GM12878 (cell line): ENCODE measurements at regions not wholly inside any gene's neighbourhood (a gene's known extent, or its start where the extent isn't known, plus 50 kb on each side); places are given as distances from the start of the nearest gene placed in this dataset.

ENCODE experiments used
- ATAC-seq: fragments of 200-7000 bp; cut with Tn5 transposase; 3 replicates; pipeline ENCODE4 v1.9.1; 2020; ENCODE audit warnings: mild to moderate bottlenecking, moderate library complexity
- BruUV-seq: library from RNA; stranded (reverse); fragments of 400-500 nt; replicated peaks from 2 replicates; lab custom pipeline; 2021; lab: Mats Ljungman, UMichigan
- CTCF ChIA-PET: fragments of 300-600 bp; sonication (Branson Sonifier 250); formaldehyde crosslinking; extraction: SDS; loops from one replicate; lab custom pipeline; 2021; ENCODE audit warnings: inconsistent platforms; lab: Yijun Ruan, JAX
- POLR2A ChIA-PET: fragments of 350-600 bp; formaldehyde crosslinking; extraction: SDS; loops from one replicate; lab custom pipeline; 2021; ENCODE audit warnings: inconsistent platforms; lab: Charles Lee
- RAD21 ChIA-PET: fragments of 300-600 bp; sonication (Branson Sonifier 250); formaldehyde crosslinking; loops from one replicate; lab custom pipeline; 2023; ENCODE audit warnings: antibody characterized with exemption; ENCODE audit not compliant: unreplicated experiment; lab: Charles Lee
- SMC1A ChIA-PET: fragments of 300-600 bp; sonication (Branson Sonifier 250); formaldehyde crosslinking; loops from one replicate; lab custom pipeline; 2023; ENCODE audit not compliant: unreplicated experiment, uncharacterized antibody; lab: Charles Lee
- DNase-seq: peaks from one replicate; pipeline ENCODE4 v3.0.0-alpha.2; 2011; ENCODE audit warnings: low read depth, low spot score
- FAIRE-seq: peaks from 3 replicates; lab custom pipeline; 2011; peaks lifted over from hg19 to GRCh38; lab: Jason Lieb, UNC
- H2AFZ ChIP-seq: 2 replicates; pipeline ENCODE4 v1.6.0; 2011; ENCODE audit warnings: low read depth, low read length, control low read depth; ENCODE audit not compliant: control insufficient read depth
- H3K27ac ChIP-seq: 2 replicates; pipeline ENCODE4 v1.5.1; 2011; ENCODE audit warnings: control low read depth; ENCODE audit not compliant: control insufficient read depth, insufficient read depth
- H3K27me3 ChIP-seq, 2 experiments: replicated peaks in 1 of 2; 2 replicates each; pipeline versions ENCODE4 v1.6.0 to v1.6.1; 2011; ENCODE audit warnings: low read length in 1 of 2; ENCODE audit not compliant: control insufficient read depth in 2 of 2, insufficient read depth in 2 of 2
- H3K36me3 ChIP-seq, 2 experiments: 2 replicates each; pipeline ENCODE4 v1.5.1; 2011; ENCODE audit warnings: low read length in 1 of 2; ENCODE audit not compliant: control insufficient read depth in 2 of 2, insufficient read depth in 2 of 2
- H3K4me1 ChIP-seq: 2 replicates; pipeline ENCODE4 v1.6.1; 2011; ENCODE audit warnings: mild to moderate bottlenecking, low read length, moderate library complexity, mixed read lengths; ENCODE audit not compliant: control insufficient read depth, insufficient read depth
- H3K4me2 ChIP-seq: 2 replicates; pipeline ENCODE4 v1.6.0; 2011; ENCODE audit warnings: control low read depth; ENCODE audit not compliant: control insufficient read depth, insufficient read depth
- H3K4me3 ChIP-seq: fragments of 200-600 bp; sonication (generic); 2 replicates; pipeline ENCODE4 v1.5.1; 2016
- H3K79me2 ChIP-seq: 2 replicates; pipeline ENCODE4 v1.6.0; 2011; ENCODE audit warnings: low read length; ENCODE audit not compliant: control insufficient read depth, insufficient read depth
- H3K9ac ChIP-seq: 2 replicates; pipeline ENCODE4 v1.8.0; 2011; ENCODE audit warnings: low read length, control low read depth, mixed read lengths; ENCODE audit not compliant: control insufficient read depth, insufficient read depth
- H3K9me3 ChIP-seq: replicated peaks from 3 replicates; pipeline ENCODE4 v1.5.1; 2011; ENCODE audit warnings: mild to moderate bottlenecking, low read length; ENCODE audit not compliant: control insufficient read depth, insufficient read depth
- H4K20me1 ChIP-seq: 2 replicates; pipeline ENCODE4 v1.6.0; 2011; ENCODE audit not compliant: control insufficient read depth, insufficient read depth
- BCLAF1 ChIP-seq: fragments of 450-650 bp; IDR thresholded peaks from 2 replicates; pipeline ENCODE4 v1.6.1; 2017; ENCODE audit warnings: antibody characterized with exemption, mild to moderate bottlenecking, moderate library complexity
- CHD1 ChIP-seq: IDR thresholded peaks from 2 replicates; pipeline ENCODE4 v1.6.1; 2012; ENCODE audit warnings: low read depth, low read length, improper control_type of control experiment
- CHD4 ChIP-seq: fragments of 200-600 bp; sonication (generic); IDR thresholded peaks from 2 replicates; pipeline ENCODE4 v1.6.1; 2016; ENCODE audit warnings: mild to moderate bottlenecking
- ELK1 ChIP-seq: IDR thresholded peaks from 2 replicates; pipeline ENCODE4 v1.6.1; 2012; ENCODE audit warnings: low read depth, low read length, improper control_type of control experiment
- MLLT1 ChIP-seq: fragments of 450-650 bp; IDR thresholded peaks from 2 replicates; pipeline ENCODE4 v1.6.1; 2016; ENCODE audit warnings: mild to moderate bottlenecking
- NR2F1 ChIP-seq: fragments of 450-650 bp; conservative IDR thresholded peaks from 2 replicates; pipeline ENCODE4 v1.6.1; 2017; ENCODE audit warnings: mild to moderate bottlenecking
- POLR2AphosphoS5 ChIP-seq: IDR thresholded peaks from 2 replicates; pipeline ENCODE4 v1.6.1; 2011; ENCODE audit warnings: mild to moderate bottlenecking, low read length, inconsistent platforms
- RELA ChIP-seq: fragments of 450-650 bp; IDR thresholded peaks from 2 replicates; pipeline ENCODE4 v1.8.0; 2014; ENCODE audit warnings: borderline replicate concordance; ENCODE audit not compliant: partially characterized antibody
- STAT3 ChIP-seq: IDR thresholded peaks from 2 replicates; pipeline ENCODE4 v1.6.1; 2011; ENCODE audit warnings: low read depth, low read length, improper control_type of control experiment
- TARDBP ChIP-seq: IDR thresholded peaks from 2 replicates; pipeline ENCODE4 v1.6.1; 2016; ENCODE audit warnings: borderline replicate concordance
- ZNF687 ChIP-seq: fragments of 450-650 bp; IDR thresholded peaks from 2 replicates; pipeline ENCODE4 v1.6.1; 2017; ENCODE audit warnings: mild to moderate bottlenecking, moderate library complexity
- WGBS: methylation state at CpG from one replicate; pipeline ENCODE4 v1.1.6; 2016; ENCODE audit warnings: low lambda C conversion rate; ENCODE audit not compliant: insufficient replicate concordance, insufficient coverage; ENCODE audit errors: missing lambda C conversion rate; 5-methylcytosine and 5-hydroxymethylcytosine counted together
- in situ Hi-C: fragments of 300-500 bp; cut with MboI; formaldehyde crosslinking; loops from 9 replicates; pipeline ENCODE4 v1.14.3; 2018; ENCODE audit warnings: mixed read lengths
- intact Hi-C: fragments of 100-400 bp; cut with micrococcal nuclease; formaldehyde crosslinking; loops from one replicate; pipeline ENCODE4 v1.14.2; 2022; ENCODE audit not compliant: unreplicated experiment
- TF ChIP-seq, protein P1 (sequence below): IDR thresholded peaks from 2 replicates; pipeline ENCODE4 v1.6.1; 2012; ENCODE audit warnings: low read depth, low read length, improper control_type of control experiment
- TF ChIP-seq, protein P2 (sequence below): IDR thresholded peaks from 2 replicates; pipeline ENCODE4 v1.6.1; 2011; ENCODE audit warnings: low read depth, low read length, improper control_type of control experiment, borderline replicate concordance

DNA sequence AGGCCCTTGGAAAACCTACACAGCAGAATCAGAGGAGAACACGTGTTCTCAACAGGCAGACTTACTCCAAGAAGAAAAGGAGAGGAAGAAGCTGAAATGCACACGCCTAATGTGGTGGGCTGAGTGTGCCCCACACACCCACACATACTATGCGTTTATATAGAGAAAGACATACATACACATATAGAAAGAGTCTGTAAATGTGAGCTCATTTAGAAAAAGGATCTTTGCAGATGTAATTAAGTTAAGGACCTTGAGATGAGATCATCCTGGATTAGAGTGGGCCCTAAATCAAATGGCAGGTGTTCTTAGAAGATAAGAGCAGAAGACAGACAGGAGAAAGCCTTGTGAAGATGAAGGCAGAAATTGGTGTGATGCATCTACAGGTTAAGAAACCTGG lies 87.2 kb upstream of the KLF3 start:
- no peak overlapping the region for H3K27ac ChIP-seq
- no peaks in the 10 kb centered on the region for H4K20me1 ChIP-seq
- no peak overlapping the region for H3K9ac ChIP-seq
- no peak overlapping the region for H3K4me3 ChIP-seq
- POLR2A ChIA-PET, result interaction anchor here (0.5 kb wide), 1 partner anchor 194 kb away, joined by 4 read pairs; no protein-coding TSS in a partner anchor
- no peak overlapping the region for H3K4me2 ChIP-seq
- WGBS, result 62% methylated on average over 3 of the region's 3 CpGs
- H3K4me1 ChIP-seq, result no peaks in the 10 kb centered on the region
- H3K36me3 ChIP-seq, result no peaks in the 10 kb centered on the region
- CTCF ChIA-PET, result interaction anchor here (1.5 kb wide), 1 partner anchor 99 kb away, joined by 4 read pairs; no protein-coding TSS in a partner anchor
- no peak overlapping the region for H2AFZ ChIP-seq
- intact Hi-C loops, result no loop called here
- ATAC-seq (no peak), DNase-seq (no peak), FAIRE-seq (no peak)
- H3K27me3 ChIP-seq, result peaks cover 0 to 3% of the 10 kb centered on the region in 2 experiments; a peak in 1 of 4 replicates
- BruUV-seq, result no TSS peak
- no peaks in the 10 kb centered on the region for H3K9me3 ChIP-seq
- SMC1A ChIA-PET, result interaction anchor here (1.3 kb wide), 1 partner anchor 8 kb away, joined by 4 read pairs; no protein-coding TSS in a partner anchor
- no peaks in the 10 kb centered on the region for H3K79me2 ChIP-seq
- RAD21 ChIA-PET, result no interaction called here
- in situ Hi-C loops, result no loop called here
- TF ChIP-seq POLR2AphosphoS5, result no peak
- TF ChIP-seq, protein P1, sequence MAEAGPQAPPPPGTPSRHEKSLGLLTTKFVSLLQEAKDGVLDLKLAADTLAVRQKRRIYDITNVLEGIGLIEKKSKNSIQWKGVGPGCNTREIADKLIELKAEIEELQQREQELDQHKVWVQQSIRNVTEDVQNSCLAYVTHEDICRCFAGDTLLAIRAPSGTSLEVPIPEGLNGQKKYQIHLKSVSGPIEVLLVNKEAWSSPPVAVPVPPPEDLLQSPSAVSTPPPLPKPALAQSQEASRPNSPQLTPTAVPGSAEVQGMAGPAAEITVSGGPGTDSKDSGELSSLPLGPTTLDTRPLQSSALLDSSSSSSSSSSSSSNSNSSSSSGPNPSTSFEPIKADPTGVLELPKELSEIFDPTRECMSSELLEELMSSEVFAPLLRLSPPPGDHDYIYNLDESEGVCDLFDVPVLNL, result no peak
- no peak for TF ChIP-seq ZNF687
- TF ChIP-seq TARDBP, result no peak
- no peak for TF ChIP-seq ELK1
- TF ChIP-seq RELA, result no peak
- no peak for TF ChIP-seq BCLAF1
- TF ChIP-seq, protein P2, sequence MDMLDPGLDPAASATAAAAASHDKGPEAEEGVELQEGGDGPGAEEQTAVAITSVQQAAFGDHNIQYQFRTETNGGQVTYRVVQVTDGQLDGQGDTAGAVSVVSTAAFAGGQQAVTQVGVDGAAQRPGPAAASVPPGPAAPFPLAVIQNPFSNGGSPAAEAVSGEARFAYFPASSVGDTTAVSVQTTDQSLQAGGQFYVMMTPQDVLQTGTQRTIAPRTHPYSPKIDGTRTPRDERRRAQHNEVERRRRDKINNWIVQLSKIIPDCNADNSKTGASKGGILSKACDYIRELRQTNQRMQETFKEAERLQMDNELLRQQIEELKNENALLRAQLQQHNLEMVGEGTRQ, result no peak
- no peak for TF ChIP-seq NR2F1
- no peak for TF ChIP-seq CHD1
- TF ChIP-seq CHD4, result no peak
- TF ChIP-seq MLLT1, result no peak
- TF ChIP-seq STAT3, result no peak
